ENCODE measurements at regions not wholly inside any gene's neighbourhood (a gene's known extent, or its start where the extent isn't known, plus 50 kb on each side); places are given as distances from the start of the nearest gene placed in this dataset.

- TF ChIP-seq HNF4A (conservative IDR thresholded peaks at IDR 0.05) (no peak), YY1 (IDR thresholded peaks at IDR 0.05) (no peak), JUND (IDR thresholded peaks at IDR 0.05) (no peak), ZBTB33 (IDR thresholded peaks at IDR 0.05) (no peak), RXRA (IDR thresholded peaks at IDR 0.05) (no peak)
- TF ChIP-seq, protein P1, sequence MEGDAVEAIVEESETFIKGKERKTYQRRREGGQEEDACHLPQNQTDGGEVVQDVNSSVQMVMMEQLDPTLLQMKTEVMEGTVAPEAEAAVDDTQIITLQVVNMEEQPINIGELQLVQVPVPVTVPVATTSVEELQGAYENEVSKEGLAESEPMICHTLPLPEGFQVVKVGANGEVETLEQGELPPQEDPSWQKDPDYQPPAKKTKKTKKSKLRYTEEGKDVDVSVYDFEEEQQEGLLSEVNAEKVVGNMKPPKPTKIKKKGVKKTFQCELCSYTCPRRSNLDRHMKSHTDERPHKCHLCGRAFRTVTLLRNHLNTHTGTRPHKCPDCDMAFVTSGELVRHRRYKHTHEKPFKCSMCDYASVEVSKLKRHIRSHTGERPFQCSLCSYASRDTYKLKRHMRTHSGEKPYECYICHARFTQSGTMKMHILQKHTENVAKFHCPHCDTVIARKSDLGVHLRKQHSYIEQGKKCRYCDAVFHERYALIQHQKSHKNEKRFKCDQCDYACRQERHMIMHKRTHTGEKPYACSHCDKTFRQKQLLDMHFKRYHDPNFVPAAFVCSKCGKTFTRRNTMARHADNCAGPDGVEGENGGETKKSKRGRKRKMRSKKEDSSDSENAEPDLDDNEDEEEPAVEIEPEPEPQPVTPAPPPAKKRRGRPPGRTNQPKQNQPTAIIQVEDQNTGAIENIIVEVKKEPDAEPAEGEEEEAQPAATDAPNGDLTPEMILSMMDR (IDR thresholded peaks at IDR 0.05; ENCODE audit: low read depth, low read length, missing input control): no peak
These were observed 287.4 kb downstream of the RAB28 start for GRCh38 chr4:13196721-13197120.
